Cerebellar cortex (tissue), 1 donor: ENCODE measurements at regions not wholly inside any gene's neighbourhood (a gene's known extent, or its start where the extent isn't known, plus 50 kb on each side); places are given as distances from the start of the nearest gene placed in this dataset.

Source experiments
- DNase-seq: peaks from one replicate; pipeline ENCODE4 v3.0.0-alpha.2; 2015; ENCODE audit warnings: low spot score

DNA sequence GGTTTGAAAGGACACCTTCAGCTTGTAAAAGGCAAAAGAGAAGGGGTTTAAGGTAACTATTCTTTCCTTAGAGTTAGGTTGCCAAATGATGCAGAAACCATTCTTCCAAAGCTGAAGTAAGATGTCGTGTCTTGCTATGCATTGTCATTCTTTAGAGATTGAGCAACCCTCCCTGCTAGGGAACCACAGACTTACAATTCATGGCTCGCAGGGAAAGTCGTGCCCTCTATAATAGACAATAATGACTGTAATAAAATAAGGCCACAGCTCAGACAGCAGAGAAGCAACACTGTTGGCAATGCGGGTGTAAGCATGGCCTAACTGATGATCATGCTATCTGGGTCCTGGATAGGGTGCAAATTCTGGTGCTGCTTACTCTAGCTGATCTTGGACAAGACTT lies 129.6 kb upstream of the CDH13 start:
- no peak for DNase-seq

DNA sequence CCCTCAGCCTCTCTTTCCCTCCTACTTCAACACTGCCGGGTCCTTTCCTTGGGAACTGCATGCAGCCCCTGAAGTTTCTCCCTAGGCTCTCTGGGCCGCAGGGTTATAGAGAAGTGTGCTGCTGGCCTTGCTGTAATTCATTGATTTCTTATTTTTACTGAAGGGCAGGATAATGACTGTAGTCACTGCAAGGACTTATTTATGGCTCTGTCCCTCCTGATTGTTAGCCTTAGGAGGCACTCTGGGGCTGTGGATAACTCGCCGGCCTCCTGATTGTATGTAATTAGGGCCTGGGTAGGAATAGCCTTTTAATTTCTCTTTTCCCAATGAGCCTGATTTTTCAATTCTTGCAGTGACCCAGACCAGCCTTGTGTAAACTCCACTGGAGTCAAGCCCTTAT lies 138.3 kb upstream of the CDH13 start:
- no peak for DNase-seq

- DNase-seq = no peak
These were observed 145.3 kb upstream of the CDH13 start for GRCh38 chr16:82481455-82481854.

DNA sequence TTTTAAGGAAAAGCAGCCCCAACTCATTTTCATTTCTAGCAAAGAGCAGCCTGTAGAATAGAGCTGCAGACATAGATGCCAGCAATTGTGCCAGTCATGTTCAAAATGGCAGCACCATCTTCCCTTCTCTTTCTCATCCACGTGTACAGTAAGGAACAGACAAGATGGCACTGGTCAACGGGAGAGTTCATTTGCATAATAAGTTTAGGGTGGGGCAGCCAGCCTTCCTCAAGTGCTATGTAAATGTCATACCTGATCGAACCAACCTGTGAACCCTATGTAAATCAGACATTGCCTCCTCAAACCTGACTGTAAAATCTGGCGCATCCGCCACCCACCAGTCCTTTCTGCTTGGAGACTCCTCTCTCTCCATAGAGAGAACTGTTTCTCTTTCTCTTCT lies 150.0 kb upstream of the CDH13 start:
- DNase-seq = no peak

- DNase-seq = no peak
These were observed 156.1 kb upstream of the CDH13 start for GRCh38 chr16:82470620-82471152.

GRCh38 chr16:82470016-82470415 lies 156.8 kb upstream of the CDH13 start:
- DNase-seq = no peak

DNA sequence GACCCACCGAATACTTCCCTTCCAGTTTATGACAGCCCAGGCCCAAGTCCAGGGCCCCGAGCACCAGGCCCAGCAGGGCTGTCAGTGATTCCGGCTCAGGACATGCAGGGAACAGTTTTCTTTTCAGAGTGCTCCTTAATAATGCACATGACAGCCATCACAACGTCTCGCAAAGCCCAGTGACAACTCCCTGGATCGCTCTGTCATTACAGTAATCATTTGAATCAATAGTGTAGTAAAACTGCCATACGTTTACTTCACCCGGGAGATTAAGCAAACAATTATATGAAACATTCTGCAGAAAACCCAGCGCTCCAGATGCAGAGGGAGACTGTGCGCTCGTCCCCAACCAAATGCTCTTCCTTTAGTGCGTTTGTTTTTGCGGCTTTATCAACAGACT lies 162.6 kb upstream of the CDH13 start:
- DNase-seq = no peak

DNA sequence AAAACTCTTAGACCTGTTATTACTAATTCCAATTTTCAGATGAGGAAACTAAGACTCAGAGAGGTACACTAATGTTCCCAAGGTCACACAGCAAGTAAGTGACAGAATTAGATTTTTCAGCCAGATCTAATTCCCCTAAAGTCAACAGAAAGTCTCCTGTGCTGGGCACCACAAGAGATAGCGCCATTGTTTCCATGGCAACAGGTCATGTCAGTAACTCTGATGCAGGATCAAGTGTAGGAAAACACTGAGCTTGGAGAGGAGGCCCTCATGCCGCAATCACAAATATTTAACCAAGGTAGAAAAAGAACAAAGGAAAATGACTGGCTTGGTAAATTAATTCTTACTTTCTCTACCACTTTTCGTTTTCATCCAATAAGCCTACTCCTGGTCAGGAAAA lies 166.0 kb upstream of the CDH13 start:
- DNase-seq = no peak

- DNase-seq = no peak
These were observed 167.1 kb upstream of the CDH13 start for GRCh38 chr16:82459580-82460256.

- DNase-seq = peak; percentile 43
These were observed 170.1 kb upstream of the CDH13 start for GRCh38 chr16:82456683-82457082.

- no peak for DNase-seq
These were observed 172.2 kb upstream of the CDH13 start for GRCh38 chr16:82454566-82454965.

- DNase-seq = no peak
These were observed 172.6 kb upstream of the CDH13 start for GRCh38 chr16:82454152-82454551.

DNA sequence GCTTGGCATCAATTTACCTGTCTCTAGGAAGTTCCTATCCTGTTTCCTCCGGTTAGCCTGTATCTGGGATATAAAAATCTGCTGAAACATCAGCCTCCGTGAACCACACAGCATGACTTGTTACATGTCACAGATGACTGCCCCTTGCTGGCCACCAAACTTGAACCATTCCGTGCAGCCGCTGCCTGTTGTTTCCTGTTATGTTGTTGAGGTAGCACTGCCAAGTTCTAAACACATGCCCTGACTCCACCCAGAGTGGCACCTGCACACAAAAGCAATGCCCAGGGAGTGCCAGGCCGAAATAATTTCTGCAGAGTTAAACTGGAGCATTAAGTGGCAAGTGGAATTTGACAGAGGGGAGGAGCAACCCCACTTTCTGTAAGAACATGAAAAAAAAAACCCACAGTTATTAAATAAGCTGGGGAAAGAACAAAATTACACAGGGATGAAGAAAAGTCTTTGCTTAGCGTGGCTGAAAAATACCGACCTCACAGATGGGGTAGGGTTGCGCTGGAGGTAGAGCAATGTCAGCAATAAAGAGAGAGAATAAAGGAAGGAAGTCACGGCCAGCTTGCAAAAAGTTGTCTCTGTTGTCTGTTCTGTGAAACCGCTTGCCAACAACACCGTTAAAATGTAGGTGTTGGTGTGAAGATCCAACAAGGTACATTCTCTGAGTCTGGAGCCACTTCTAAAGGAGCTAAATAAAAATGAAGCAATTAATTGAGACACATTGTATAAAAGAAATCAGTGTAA lies 174.6 kb upstream of the CDH13 start:
- no peak for DNase-seq

- DNase-seq = no peak
These were observed 175.3 kb upstream of the CDH13 start for GRCh38 chr16:82451449-82451848.

DNA sequence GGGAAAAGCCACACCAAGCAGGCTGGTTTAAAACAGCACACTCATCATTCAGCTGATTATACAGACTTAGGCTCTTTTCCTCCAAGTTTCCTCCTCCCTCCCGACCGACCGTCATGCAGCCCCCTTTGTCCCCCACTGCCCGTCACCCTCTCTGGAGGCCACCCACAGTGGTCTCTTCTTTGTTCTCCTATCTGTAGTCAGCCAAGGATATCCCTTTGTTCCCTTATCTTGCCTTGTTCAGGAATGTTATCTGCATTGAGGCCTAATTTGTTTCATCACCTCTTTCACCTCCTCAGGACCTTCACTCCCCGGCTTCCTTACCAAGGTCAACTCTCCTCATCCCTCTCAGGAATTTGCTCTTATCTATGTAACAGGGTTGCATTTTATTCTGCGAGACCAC lies 186.4 kb upstream of the CDH13 start:
- DNase-seq = no peak

- DNase-seq = peak; percentile 2
These were observed 187.0 kb upstream of the CDH13 start for GRCh38 chr16:82439678-82440293.

GRCh38 chr16:82433042-82433441 lies 193.7 kb upstream of the CDH13 start:
- DNase-seq = no peak

- DNase-seq = no peak
These were observed 194.5 kb upstream of the CDH13 start for GRCh38 chr16:82432261-82432660.

GRCh38 chr16:82425661-82426060 lies 201.1 kb upstream of the CDH13 start:
- DNase-seq = no peak

GRCh38 chr16:82421851-82422250 lies 204.9 kb upstream of the CDH13 start:
- DNase-seq = no peak

DNA sequence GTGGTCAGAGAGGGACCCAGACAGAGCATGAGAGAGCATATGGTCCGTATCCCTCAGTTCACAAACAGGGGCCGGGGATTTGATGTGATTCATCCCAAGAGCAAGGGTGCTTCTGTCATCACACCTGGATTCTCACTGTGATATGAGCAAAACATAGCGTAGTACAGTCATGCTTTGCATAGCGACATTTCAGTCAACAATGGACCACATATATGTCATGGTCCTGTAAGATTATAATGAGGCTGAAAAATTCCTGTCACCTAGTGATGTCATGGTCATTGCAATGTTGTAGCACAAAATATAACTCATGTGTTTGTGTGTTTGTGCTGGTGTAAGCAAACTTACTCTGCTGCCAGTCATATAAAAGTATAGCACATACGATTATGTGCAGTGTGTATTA lies 207.4 kb upstream of the CDH13 start:
- no peak for DNase-seq

GRCh38 chr16:82414476-82414875 lies 212.3 kb upstream of the CDH13 start:
- DNase-seq = no peak

DNA sequence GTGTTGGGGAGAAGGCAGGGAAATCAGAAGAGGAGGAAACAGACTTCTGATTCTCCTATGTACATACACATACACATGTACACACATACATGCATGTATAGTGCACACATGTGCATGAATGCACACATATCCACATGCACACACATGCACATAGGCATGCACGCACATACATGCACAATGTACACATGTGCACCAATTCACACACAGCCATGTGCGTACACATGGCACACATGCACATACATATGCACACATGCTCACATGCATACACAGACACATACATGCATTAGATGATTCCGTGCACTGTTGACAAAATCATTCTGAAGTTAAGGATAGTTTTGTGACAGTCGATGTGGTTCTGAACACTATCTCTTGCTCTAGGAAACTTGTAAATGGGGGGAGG lies 214.0 kb upstream of the CDH13 start:
- no peak for DNase-seq
